ENCODE measurements at regions not wholly inside any gene's neighbourhood (a gene's known extent, or its start where the extent isn't known, plus 50 kb on each side); places are given as distances from the start of the nearest gene placed in this dataset.
A peak's percentile ranks its signal among the peaks of the same experiment; 100 is the strongest.

- Histone ChIP-seq H3K27ac (ENCODE audit: low read length) (no peak overlapping the region), H3K27me3 (ENCODE audit: insufficient read depth, low read length) (no peaks in the 10 kb centered on the region), H3K9me3 (ENCODE audit: insufficient read depth, low read depth, low read length) (no peaks in the 10 kb centered on the region), H3K4me1 (ENCODE audit: insufficient read depth, low read length) (peaks cover 16% of the 10 kb centered on the region), H3K9ac (ENCODE audit: low read depth, low read length) (no peak overlapping the region), H3K36me3 (ENCODE audit: insufficient read depth, low read depth, low read length) (no peaks in the 10 kb centered on the region), H3K4me3 (ENCODE audit: low read length) (no peak overlapping the region)
These were observed 205.0 kb upstream of the BTBD3 start for GRCh38 chr20:11712639-11713160.

GRCh38 chr20:11714886-11715285, 202.8 kb upstream of the BTBD3 start:
- H3K4me3 ChIP-seq (ENCODE audit: low read length), result no peak overlapping the region
- no peak overlapping the region for H3K27ac ChIP-seq (ENCODE audit: low read length)
- H3K9me3 ChIP-seq (ENCODE audit: insufficient read depth, low read depth, low read length), result no peaks in the 10 kb centered on the region
- no peaks in the 10 kb centered on the region for H3K36me3 ChIP-seq (ENCODE audit: insufficient read depth, low read depth, low read length)
- H3K4me1 ChIP-seq (ENCODE audit: insufficient read depth, low read length), result peaks cover 36% of the 10 kb centered on the region
- no peak overlapping the region for H3K9ac ChIP-seq (ENCODE audit: low read depth, low read length)
- H3K27me3 ChIP-seq (ENCODE audit: insufficient read depth, low read length), result no peaks in the 10 kb centered on the region

- Histone ChIP-seq H3K27me3 (ENCODE audit: insufficient read depth, low read length) (no peaks in the 10 kb centered on the region), H3K36me3 (ENCODE audit: insufficient read depth, low read depth, low read length) (no peaks in the 10 kb centered on the region), H3K9me3 (ENCODE audit: insufficient read depth, low read depth, low read length) (no peaks in the 10 kb centered on the region), H3K9ac (ENCODE audit: low read depth, low read length) (no peak overlapping the region), H3K27ac (ENCODE audit: low read length) (peak overlapping the region; percentile 10), H3K4me1 (ENCODE audit: insufficient read depth, low read length) (peaks cover 40% of the 10 kb centered on the region), H3K4me3 (ENCODE audit: low read length) (no peak overlapping the region)
These were observed 201.3 kb upstream of the BTBD3 start for GRCh38 chr20:11716239-11716944.

GRCh38 chr20:11716945-11717248, 200.8 kb upstream of the BTBD3 start:
- H3K4me3 ChIP-seq (ENCODE audit: low read length), result no peak overlapping the region
- H3K4me1 ChIP-seq (ENCODE audit: insufficient read depth, low read length), result peaks cover 40% of the 10 kb centered on the region
- peak overlapping the region; percentile 10 for H3K27ac ChIP-seq (ENCODE audit: low read length)
- H3K36me3 ChIP-seq (ENCODE audit: insufficient read depth, low read depth, low read length), result no peaks in the 10 kb centered on the region
- H3K9me3 ChIP-seq (ENCODE audit: insufficient read depth, low read depth, low read length), result no peaks in the 10 kb centered on the region
- H3K27me3 ChIP-seq (ENCODE audit: insufficient read depth, low read length), result no peaks in the 10 kb centered on the region
- no peak overlapping the region for H3K9ac ChIP-seq (ENCODE audit: low read depth, low read length)

GRCh38 chr20:11717562-11717961, 200.1 kb upstream of the BTBD3 start:
- Histone ChIP-seq H3K27me3 (ENCODE audit: insufficient read depth, low read length) (no peaks in the 10 kb centered on the region), H3K4me3 (ENCODE audit: low read length) (no peak overlapping the region), H3K27ac (ENCODE audit: low read length) (no peak overlapping the region), H3K9ac (ENCODE audit: low read depth, low read length) (no peak overlapping the region), H3K36me3 (ENCODE audit: insufficient read depth, low read depth, low read length) (no peaks in the 10 kb centered on the region), H3K9me3 (ENCODE audit: insufficient read depth, low read depth, low read length) (no peaks in the 10 kb centered on the region), H3K4me1 (ENCODE audit: insufficient read depth, low read length) (peaks cover 40% of the 10 kb centered on the region)

GRCh38 chr20:11718474-11719094, 199.1 kb upstream of the BTBD3 start:
- H3K4me3 ChIP-seq (ENCODE audit: low read length), result peak overlapping the region; percentile 53; the same call in 1 of the 2 replicates
- no peaks in the 10 kb centered on the region for H3K9me3 ChIP-seq (ENCODE audit: insufficient read depth, low read depth, low read length)
- H3K27me3 ChIP-seq (ENCODE audit: insufficient read depth, low read length), result no peaks in the 10 kb centered on the region
- peaks cover 40% of the 10 kb centered on the region for H3K4me1 ChIP-seq (ENCODE audit: insufficient read depth, low read length)
- peak overlapping the region; percentile 12; the same call in 1 of the 2 replicates for H3K9ac ChIP-seq (ENCODE audit: low read depth, low read length)
- H3K27ac ChIP-seq (ENCODE audit: low read length), result peak overlapping the region; percentile 21
- H3K36me3 ChIP-seq (ENCODE audit: insufficient read depth, low read depth, low read length), result no peaks in the 10 kb centered on the region

GRCh38 chr20:11719153-11719552, 198.5 kb upstream of the BTBD3 start:
- H3K27ac ChIP-seq (ENCODE audit: low read length), result peak overlapping the region; percentile 71

GRCh38 chr20:11721411-11721810, 196.3 kb upstream of the BTBD3 start:
- Histone ChIP-seq H3K27me3 (ENCODE audit: insufficient read depth, low read length) (no peaks in the 10 kb centered on the region), H3K4me1 (ENCODE audit: insufficient read depth, low read length) (peaks cover 36% of the 10 kb centered on the region), H3K4me3 (ENCODE audit: low read length) (no peak overlapping the region), H3K9ac (ENCODE audit: low read depth, low read length) (no peak overlapping the region), H3K9me3 (ENCODE audit: insufficient read depth, low read depth, low read length) (no peaks in the 10 kb centered on the region), H3K36me3 (ENCODE audit: insufficient read depth, low read depth, low read length) (no peaks in the 10 kb centered on the region), H3K27ac (ENCODE audit: low read length) (no peak overlapping the region)

More at GRCh38 chr20:11719153-11719552, 198.5 kb upstream of the BTBD3 start:
- peaks cover 40% of the 10 kb centered on the region for H3K4me1 ChIP-seq (ENCODE audit: insufficient read depth, low read length)
- H3K36me3 ChIP-seq (ENCODE audit: insufficient read depth, low read depth, low read length), result no peaks in the 10 kb centered on the region
- H3K9me3 ChIP-seq (ENCODE audit: insufficient read depth, low read depth, low read length), result no peaks in the 10 kb centered on the region
- peak overlapping the region; percentile 53; the same call in 1 of the 2 replicates for H3K4me3 ChIP-seq (ENCODE audit: low read length)
- H3K9ac ChIP-seq (ENCODE audit: low read depth, low read length), result peak overlapping the region; percentile 12; the same call in 1 of the 2 replicates
- H3K27me3 ChIP-seq (ENCODE audit: insufficient read depth, low read length), result no peaks in the 10 kb centered on the region

- no peak overlapping the region for H3K27ac ChIP-seq (ENCODE audit: low read length)
- no peaks in the 10 kb centered on the region for H3K36me3 ChIP-seq (ENCODE audit: insufficient read depth, low read depth, low read length)
- H3K4me1 ChIP-seq (ENCODE audit: insufficient read depth, low read length), result peaks cover 11% of the 10 kb centered on the region
- H3K4me3 ChIP-seq (ENCODE audit: low read length), result no peak overlapping the region
- no peaks in the 10 kb centered on the region for H3K9me3 ChIP-seq (ENCODE audit: insufficient read depth, low read depth, low read length)
- H3K27me3 ChIP-seq (ENCODE audit: insufficient read depth, low read length), result no peaks in the 10 kb centered on the region
- no peak overlapping the region for H3K9ac ChIP-seq (ENCODE audit: low read depth, low read length)
These were observed 193.6 kb upstream of the BTBD3 start for GRCh38 chr20:11724097-11724496.

- no peak overlapping the region for H3K27ac ChIP-seq (ENCODE audit: low read length)
- H3K9ac ChIP-seq (ENCODE audit: low read depth, low read length), result no peak overlapping the region
- no peaks in the 10 kb centered on the region for H3K27me3 ChIP-seq (ENCODE audit: insufficient read depth, low read length)
- H3K4me1 ChIP-seq (ENCODE audit: insufficient read depth, low read length), result no peaks in the 10 kb centered on the region
- no peaks in the 10 kb centered on the region for H3K9me3 ChIP-seq (ENCODE audit: insufficient read depth, low read depth, low read length)
- H3K4me3 ChIP-seq (ENCODE audit: low read length), result no peak overlapping the region
- no peaks in the 10 kb centered on the region for H3K36me3 ChIP-seq (ENCODE audit: insufficient read depth, low read depth, low read length)
These were observed 191.7 kb upstream of the BTBD3 start for GRCh38 chr20:11726026-11726425.

- H3K27ac ChIP-seq (ENCODE audit: low read length), result no peak overlapping the region
- H3K9ac ChIP-seq (ENCODE audit: low read depth, low read length), result no peak overlapping the region
- no peaks in the 10 kb centered on the region for H3K27me3 ChIP-seq (ENCODE audit: insufficient read depth, low read length)
- no peaks in the 10 kb centered on the region for H3K36me3 ChIP-seq (ENCODE audit: insufficient read depth, low read depth, low read length)
- H3K9me3 ChIP-seq (ENCODE audit: insufficient read depth, low read depth, low read length), result no peaks in the 10 kb centered on the region
- no peaks in the 10 kb centered on the region for H3K4me1 ChIP-seq (ENCODE audit: insufficient read depth, low read length)
- H3K4me3 ChIP-seq (ENCODE audit: low read length), result no peak overlapping the region
These were observed 190.0 kb upstream of the BTBD3 start for GRCh38 chr20:11727708-11728107.

- no peaks in the 10 kb centered on the region for H3K4me1 ChIP-seq (ENCODE audit: insufficient read depth, low read length)
- no peak overlapping the region for H3K27ac ChIP-seq (ENCODE audit: low read length)
- no peak overlapping the region for H3K9ac ChIP-seq (ENCODE audit: low read depth, low read length)
- H3K27me3 ChIP-seq (ENCODE audit: insufficient read depth, low read length), result no peaks in the 10 kb centered on the region
- H3K36me3 ChIP-seq (ENCODE audit: insufficient read depth, low read depth, low read length), result no peaks in the 10 kb centered on the region
- H3K4me3 ChIP-seq (ENCODE audit: low read length), result no peak overlapping the region
- H3K9me3 ChIP-seq (ENCODE audit: insufficient read depth, low read depth, low read length), result no peaks in the 10 kb centered on the region
These were observed 188.8 kb upstream of the BTBD3 start for GRCh38 chr20:11728937-11729336.

All from iPS-20b (cell line).